AG04449 (cell line): ENCODE measurements at regions not wholly inside any gene's neighbourhood (a gene's known extent, or its start where the extent isn't known, plus 50 kb on each side); places are given as distances from the start of the nearest gene placed in this dataset.
"Not testable (repeated sequence)": the region's sequence is repeated elsewhere in the genome, so short reads cannot be mapped to it uniquely, and the experiment has no call there.

Experiments used
- CTCF ChIA-PET: fragments of 350-600 bp; formaldehyde crosslinking; extraction: SDS; loops from one replicate; lab custom pipeline; 2021; ENCODE audit warnings: antibody characterized with exemption; lab: Yijun Ruan, JAX
- POLR2A ChIA-PET: fragments of 400-600, 350-600 bp; formaldehyde crosslinking; extraction: SDS; loops from one replicate; lab custom pipeline; 2020; ENCODE audit warnings: antibody characterized with exemption, inconsistent platforms; lab: Yijun Ruan, JAX
- DNase-seq: peaks from one replicate; pipeline ENCODE4 v3.0.0-alpha.2; 2010; ENCODE audit warnings: low read depth, low spot score
- H3K4me3 ChIP-seq: 2 replicates; pipeline ENCODE4 v1.5.1; 2011; ENCODE audit warnings: low read depth, mild to moderate bottlenecking, control low read depth, low read length
- TF ChIP-seq, protein P1 (sequence below): IDR thresholded peaks from one replicate; pipeline ENCODE4 v1.5.1; 2011; ENCODE audit warnings: mild to moderate bottlenecking, moderate library complexity, low read length, control low read depth, inconsistent platforms; ENCODE audit not compliant: insufficient read depth; ENCODE audit errors: missing control alignments

DNA sequence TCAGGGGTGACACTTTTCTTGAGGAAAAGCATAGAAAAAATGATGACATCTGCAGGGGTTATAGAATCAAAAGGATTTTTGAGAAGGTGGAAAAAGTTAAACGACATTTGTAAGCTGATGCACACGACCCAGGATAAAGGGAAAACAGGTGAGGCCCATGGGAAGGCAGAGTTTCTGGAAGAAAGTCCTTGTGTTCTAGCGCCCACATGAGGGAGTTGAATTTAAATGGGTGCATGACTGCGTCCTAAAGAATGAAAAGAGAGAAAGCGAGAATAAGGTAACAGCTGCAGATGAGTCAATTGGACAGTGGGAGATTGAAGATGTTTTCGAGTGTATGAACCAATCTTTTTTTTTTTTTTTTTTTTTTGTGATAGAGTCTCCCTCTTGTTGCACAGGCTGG lies 158.1 kb downstream of the GALR1 start:
- DNase-seq = no peak
- ChIA-PET CTCF (no interaction called here), POLR2A (no interaction called here)
- H3K4me3 ChIP-seq = no peak overlapping the region
- TF ChIP-seq, protein P1, sequence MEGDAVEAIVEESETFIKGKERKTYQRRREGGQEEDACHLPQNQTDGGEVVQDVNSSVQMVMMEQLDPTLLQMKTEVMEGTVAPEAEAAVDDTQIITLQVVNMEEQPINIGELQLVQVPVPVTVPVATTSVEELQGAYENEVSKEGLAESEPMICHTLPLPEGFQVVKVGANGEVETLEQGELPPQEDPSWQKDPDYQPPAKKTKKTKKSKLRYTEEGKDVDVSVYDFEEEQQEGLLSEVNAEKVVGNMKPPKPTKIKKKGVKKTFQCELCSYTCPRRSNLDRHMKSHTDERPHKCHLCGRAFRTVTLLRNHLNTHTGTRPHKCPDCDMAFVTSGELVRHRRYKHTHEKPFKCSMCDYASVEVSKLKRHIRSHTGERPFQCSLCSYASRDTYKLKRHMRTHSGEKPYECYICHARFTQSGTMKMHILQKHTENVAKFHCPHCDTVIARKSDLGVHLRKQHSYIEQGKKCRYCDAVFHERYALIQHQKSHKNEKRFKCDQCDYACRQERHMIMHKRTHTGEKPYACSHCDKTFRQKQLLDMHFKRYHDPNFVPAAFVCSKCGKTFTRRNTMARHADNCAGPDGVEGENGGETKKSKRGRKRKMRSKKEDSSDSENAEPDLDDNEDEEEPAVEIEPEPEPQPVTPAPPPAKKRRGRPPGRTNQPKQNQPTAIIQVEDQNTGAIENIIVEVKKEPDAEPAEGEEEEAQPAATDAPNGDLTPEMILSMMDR = no peak

- CTCF ChIA-PET, DNase-seq, POLR2A ChIA-PET, H3K4me3 ChIP-seq: not testable (repeated sequence)
Measured at GRCh38 chr18:77421546-77421945, 171.9 kb downstream of the GALR1 start.

DNA sequence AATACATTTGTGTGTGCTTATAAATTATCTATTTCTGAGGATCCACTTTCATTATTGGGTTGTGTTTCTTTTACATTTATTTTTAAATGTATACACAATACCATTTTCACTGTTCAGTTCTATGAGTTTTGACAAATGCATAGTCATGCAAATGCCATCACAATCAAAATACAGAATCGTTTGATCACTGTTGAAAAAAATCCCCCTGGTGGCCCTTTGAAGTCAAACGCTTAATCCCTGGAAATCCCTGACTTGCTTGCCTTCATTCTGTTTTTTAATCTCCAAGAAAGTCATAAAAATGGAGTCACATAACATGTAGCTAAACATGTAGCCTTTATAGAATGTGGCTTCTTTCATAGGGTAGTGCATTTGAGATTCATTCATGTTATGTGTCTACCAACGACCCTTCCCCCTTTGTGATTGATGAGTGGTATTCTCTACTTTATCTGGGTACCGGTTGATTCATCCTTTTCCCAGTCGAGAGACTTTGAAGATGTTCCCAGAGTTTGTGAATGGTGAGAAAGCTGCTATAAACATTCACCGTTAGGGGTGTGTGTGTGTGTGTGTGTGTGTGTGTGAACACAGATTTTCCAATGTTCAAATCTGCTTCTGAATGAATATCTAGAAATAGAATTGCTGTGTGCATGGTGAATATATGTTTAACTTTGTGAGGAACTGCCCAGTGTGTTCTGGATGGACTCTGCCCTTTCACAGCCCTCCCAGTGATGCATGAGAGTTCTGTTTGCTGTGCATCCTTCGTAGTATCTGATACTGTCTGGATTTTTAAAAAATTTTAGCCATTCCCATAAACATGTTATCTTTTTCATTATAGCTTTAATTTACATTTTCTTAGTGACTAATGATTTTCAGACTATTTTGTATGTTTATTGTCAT lies 173.6 kb downstream of the GALR1 start:
- POLR2A ChIA-PET = no interaction called here
- no peak overlapping the region for H3K4me3 ChIP-seq
- TF ChIP-seq, protein P1 = no peak
- CTCF ChIA-PET = no interaction called here
- DNase-seq = no peak

- DNase-seq = no peak
- ChIA-PET CTCF (no interaction called here), POLR2A (no interaction called here)
- H3K4me3 ChIP-seq = no peak overlapping the region
- TF ChIP-seq, protein P1 = no peak
Measured at GRCh38 chr18:77433076-77433475, 183.4 kb downstream of the GALR1 start.

- POLR2A ChIA-PET = no interaction called here
- CTCF ChIA-PET = no interaction called here
- no peak overlapping the region for H3K4me3 ChIP-seq
- TF ChIP-seq, protein P1 = no peak
- no peak for DNase-seq
Measured at GRCh38 chr18:77439888-77440287, 190.2 kb downstream of the GALR1 start.

GRCh38 chr18:77442393-77442792 lies 192.7 kb downstream of the GALR1 start:
- ChIA-PET POLR2A (no interaction called here), CTCF (no interaction called here)
- H3K4me3 ChIP-seq = no peak overlapping the region
- TF ChIP-seq, protein P1 = no peak
- no peak for DNase-seq

DNA sequence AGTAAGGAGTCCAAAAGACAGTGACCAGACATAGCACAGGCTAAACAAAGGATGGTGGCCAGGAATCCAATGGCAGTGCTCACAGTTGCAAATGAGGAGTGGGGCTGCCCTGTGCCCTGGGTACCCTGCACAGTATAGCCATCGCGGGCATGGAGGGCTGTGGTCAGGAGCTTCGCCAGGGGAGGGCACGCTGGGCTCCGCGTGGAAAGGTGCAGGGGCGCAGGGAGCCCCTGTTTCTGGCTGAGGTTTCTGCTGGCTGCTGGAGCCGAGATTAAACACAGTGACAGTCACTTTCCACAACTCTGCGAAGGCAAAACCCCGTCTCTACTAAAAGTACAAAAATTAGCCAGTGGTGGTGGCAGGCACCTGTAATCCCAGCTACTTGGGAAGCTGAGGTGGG lies 194.7 kb downstream of the GALR1 start:
- DNase-seq = no peak
- H3K4me3 ChIP-seq = no peak overlapping the region
- ChIA-PET POLR2A (no interaction called here), CTCF (no interaction called here)
- TF ChIP-seq, protein P1 = no peak
